Inferior parietal cortex (tissue), 1 donor: ENCODE measurements at regions not wholly inside any gene's neighbourhood (a gene's known extent, or its start where the extent isn't known, plus 50 kb on each side); places are given as distances from the start of the nearest gene placed in this dataset.

Source experiments
- DNase-seq: peaks from one replicate; pipeline ENCODE4 v3.0.0-alpha.2; 2016; ENCODE audit errors: extremely low spot score

DNA sequence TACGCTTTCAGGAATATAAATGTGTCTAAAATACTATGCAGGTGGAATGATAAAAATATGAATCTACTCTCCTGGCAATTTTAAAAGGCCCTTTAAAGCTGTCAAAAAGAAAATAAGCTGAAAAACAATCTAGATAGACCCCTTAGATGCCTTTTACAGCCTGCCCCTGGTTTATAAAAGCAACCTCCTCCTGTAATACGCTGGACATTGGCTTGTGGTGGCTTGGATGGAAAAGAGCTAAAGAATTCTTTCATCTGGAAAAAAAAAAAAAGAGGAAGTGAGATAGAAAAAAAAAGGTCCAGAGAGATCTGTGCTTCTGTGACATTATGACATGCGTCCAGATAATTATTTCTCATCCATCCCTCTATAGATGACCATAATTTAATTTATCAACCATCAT lies 115.9 kb upstream of the NRSN1 start:
- no peak for DNase-seq

DNA sequence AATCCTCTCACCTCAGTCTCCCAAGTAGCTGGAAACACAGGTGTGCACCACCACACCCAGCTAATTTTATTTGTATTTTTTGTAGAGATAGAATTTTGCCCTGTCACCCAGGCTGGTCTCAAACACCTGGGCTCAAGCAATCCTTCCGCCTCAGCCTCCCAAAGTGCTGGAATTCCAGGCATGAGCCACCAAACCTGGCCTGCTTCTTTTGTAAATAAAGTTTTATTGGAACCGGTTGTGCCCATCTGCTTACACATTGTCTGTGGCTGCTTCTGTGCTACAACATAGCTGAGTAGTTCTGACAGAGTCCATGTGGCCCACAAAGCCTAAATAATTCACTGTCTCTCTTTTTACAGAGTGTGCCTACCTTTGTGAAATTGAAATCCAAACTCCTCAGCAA lies 109.7 kb upstream of the NRSN1 start:
- no peak for DNase-seq

DNA sequence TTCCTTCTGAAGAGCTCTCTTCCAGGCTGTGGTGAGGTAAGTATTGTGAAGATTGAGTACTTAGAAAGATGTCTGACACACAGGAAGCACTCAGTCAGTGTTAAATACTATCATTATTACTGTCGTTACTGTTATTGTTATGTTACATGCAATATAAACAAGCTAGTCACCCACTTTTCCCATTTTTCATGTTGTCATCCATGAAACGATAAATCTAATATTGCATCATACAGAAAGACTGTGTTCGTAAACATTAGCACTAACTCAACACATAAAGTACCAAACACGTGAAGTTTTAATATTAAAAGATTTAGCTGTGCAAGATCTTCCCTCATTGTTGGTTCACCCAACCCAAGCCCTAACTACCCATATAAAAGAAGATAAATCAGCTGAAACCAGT lies 109.2 kb upstream of the NRSN1 start:
- no peak for DNase-seq

DNA sequence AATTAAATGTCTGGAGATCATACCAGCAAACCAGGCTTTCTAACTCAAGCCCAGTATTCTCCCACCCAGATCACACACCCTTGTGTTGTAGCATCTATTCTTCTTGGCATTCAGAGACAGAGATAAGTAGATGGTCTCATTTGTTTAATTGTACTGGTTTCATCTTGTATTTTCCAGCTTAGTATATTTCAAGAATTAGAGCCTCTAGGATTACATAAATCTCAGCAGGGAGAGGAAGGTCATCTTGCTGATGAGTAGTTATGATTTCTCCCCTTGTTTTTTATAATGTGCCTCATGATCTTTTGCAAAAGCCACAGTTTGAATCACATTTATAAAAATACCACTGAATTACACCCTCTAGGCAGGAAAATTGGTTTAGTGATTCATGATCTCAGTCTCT lies 106.6 kb upstream of the NRSN1 start:
- no peak for DNase-seq

DNA sequence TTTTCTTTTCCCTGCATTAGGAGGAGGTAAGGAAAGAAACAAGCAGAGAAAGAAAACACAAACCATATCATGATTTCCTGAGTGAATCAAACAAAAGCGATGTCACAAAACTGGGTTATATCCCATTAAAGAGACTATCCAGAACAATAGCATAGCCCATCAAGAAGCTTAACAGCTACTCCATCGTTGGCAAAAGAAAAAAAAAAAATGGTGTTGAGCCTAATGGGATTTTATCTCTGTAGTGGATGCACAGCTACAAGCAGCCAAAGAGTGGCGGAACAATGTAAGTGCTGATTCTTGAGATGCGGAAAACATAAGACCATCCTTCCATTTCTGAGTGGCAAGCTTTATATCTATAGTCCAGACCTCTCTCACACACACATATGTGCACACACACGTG lies 106.2 kb upstream of the NRSN1 start:
- DNase-seq = no peak

DNA sequence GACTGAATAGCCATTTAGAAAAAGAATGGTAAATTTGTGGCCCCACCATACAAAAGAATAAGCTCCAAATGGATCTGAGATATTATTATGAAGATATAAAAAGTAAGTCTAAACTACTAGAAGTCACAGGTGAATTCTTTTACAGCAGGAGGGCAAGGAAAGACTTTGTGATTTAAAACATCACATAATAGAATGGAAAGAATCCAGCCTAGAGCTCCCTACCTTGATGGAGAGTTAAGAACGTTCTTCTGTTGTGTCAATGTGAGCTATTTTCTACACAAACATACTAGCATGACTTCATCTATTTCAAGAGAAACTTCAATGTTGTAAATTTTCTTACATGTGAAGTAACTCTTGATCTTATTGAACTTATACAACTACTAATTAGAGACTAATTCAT lies 100.0 kb upstream of the NRSN1 start:
- no peak for DNase-seq

DNA sequence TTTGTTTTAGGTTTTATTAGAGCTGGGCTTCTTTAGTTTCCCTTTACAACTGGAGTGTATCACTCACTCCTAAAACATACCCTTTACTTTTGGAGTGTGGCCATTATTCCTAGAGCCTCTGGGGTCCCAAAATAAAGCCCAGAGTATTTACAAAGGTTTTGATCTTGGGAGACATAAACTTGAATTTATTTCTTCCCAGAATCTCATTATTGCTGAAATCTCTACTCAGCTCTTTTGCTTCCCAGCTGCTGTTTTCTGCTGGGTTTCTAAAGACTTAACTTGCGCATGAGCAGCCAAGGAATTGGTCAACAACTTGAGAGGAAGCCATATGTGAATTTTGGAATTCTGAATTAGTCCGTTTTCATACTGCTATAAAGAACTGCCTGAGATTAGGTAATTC lies 94.5 kb upstream of the NRSN1 start:
- no peak for DNase-seq

DNA sequence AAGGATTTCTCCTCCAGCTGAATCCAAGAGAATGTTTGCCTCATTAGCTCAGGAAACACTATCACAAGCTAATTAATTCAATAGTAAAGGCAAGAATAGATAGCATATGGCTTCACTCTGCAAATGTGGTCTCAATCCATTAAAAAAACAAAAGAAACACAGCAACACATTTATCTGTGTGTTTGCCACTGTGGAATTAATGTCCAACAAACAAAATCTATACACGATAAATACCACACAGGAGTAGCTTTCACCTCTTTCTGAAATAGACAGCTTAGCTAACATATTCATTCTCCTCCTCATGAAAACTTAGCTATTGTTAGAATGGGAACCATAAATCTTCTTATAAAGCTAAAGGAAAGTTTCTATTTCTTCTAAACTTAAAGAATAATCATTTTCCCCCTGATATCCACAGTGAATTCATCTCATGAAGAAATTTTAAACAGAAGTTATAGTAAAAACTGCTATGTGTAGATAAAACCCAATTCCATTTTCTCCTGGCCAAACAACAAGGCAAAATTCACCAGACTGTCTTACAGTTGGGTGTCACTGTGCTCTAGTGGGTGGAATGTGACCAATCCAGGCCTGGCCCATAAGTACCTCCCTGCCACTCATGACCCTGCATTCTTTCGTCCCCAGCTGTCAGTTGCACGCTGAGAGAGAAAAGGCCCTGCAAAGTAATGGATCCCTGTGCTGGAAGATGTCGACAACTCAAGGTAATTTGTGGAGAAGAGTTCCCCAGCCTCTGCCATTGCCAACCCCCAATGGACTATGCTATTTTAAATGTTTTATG lies 92.9 kb upstream of the NRSN1 start:
- DNase-seq = no peak

DNA sequence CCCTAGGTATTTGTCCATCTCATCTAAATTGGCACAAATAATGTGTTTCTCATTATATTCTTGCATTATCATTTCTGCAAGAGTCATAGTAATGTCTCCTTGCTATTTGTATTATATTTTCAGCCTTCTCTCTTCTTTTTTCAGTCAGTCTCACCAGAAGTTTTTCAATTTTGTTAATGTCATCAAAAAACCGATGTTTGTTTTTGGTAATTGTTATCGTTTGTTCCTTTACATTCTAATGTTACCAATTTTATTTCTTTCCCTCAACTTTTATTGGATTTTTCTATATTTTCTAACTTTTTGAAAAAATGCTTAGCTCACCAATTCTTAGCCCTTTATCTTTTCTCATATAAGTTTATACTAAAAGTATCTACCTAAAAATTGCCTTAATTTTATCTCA lies 82.2 kb upstream of the NRSN1 start:
- DNase-seq = no peak

DNA sequence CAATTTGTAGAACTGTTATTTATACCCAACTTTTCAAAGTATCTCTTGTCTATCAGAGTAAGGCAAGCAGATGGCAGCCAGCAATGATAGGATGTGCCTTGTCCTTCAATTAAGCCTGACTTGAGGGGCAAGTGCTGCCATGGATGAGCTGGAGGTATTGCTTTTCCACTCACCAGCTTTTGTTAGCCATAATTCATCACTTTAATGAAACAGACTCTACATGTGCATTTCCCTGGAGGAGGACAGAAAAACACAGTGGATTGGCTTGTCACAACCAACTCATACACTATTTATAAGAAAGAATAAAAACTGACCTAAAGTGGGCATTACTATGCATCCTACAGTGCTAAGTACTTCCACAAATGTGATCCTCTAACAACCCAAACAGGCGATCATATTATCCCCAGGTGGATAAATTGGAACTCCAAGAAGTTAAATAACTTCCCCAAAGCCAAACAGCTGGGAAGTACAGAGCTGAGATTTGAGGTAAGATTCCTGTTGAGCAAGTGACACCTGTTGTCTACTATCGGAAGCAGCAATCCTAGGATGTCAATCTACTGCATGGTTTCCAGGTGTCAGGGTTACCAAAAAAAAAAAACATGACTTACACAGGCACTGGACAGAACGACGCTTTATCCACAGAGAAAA lies 73.9 kb upstream of the NRSN1 start:
- no peak for DNase-seq

DNA sequence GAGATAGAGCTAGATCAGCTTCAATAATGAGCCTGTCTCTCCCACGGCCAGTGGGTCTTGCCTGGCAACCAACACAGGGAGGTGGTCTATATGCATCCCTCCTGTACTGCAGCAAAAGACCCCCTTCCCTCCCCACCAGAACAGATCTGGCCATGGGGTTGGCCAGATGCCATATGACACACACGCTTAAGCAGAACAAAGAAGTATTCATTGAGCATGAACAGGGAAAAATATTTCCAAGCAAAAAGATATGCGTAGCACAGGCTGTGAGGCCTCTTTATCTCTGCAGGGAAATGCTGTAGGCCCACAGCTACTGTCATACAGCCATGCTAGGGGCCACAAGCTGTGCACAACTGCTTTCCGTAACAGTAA lies 73.4 kb upstream of the NRSN1 start:
- no peak for DNase-seq

DNA sequence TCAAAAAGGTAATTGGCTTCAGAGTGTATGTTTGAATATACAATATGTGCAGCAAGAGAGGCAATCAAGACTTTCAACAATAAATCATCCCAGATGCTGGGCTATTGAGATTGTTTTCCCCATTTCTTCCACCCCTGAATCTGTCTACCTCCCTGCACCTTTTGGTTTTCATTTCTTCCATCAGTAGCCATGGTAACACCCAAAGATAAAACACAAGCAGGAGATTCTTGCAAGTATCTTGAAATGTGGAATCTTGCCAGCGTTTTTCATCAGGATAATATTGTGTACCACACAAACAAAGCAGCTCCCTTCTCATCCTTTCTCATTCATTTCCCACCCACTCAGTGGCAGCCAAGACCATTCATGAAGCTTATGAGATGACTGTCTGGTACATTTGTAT lies 73.0 kb upstream of the NRSN1 start:
- DNase-seq = no peak

DNA sequence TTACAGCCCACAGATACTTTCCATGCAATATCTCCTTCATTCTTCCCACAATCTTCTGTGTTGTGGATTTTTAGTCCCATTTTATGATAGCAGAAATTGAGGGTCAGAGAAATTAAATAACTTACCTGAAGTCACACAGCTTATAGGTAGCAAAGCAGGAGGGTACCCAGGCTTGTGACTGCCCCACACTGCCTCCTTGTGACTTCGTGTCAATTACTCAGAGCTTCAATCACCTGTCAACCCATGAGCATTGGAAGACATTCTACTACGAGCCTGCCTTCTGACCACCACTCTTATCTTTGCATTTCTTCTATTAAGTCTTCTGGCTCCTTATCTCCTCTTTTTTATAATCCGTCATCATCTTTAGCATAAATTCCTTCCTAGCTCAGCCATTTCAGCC lies 71.6 kb upstream of the NRSN1 start:
- no peak for DNase-seq

DNA sequence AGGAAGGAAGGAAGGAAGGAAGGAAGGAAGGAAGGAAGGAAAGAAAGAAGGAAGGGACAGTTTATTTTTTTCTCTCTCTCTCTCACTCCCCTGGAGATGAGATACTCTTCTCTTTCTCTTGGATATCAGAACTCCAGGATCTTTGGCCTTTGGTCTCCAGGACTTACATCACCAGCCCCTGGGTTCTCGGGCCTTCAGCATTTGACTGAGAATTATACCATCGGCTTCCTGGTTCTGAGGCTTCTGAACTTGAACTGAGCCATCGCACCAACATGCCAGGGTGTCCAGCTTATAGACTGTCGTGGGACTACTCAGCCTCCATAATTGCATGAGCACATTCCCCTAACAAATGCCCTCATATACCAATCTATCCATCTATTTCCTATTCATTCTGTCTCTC lies 69.4 kb upstream of the NRSN1 start:
- DNase-seq = no peak

DNA sequence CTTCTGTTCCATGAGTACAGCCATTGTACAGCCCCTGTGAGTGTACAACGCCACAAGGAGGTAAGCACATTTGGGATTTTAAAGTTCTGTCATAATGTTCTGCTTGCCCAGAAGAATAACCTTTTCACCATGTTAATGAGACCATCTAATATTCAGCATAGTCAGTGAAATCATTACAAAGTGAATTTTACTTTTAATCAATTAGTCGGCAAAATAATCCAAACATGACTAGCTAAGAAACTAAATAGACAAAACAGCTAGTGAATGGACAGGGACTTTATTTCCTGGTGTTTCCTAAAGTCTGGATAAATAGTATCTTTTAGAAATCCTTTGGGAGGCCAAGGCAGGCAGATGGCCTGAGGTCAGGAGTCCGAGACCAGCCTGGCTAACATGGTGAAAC lies 69.0 kb upstream of the NRSN1 start:
- no peak for DNase-seq

DNA sequence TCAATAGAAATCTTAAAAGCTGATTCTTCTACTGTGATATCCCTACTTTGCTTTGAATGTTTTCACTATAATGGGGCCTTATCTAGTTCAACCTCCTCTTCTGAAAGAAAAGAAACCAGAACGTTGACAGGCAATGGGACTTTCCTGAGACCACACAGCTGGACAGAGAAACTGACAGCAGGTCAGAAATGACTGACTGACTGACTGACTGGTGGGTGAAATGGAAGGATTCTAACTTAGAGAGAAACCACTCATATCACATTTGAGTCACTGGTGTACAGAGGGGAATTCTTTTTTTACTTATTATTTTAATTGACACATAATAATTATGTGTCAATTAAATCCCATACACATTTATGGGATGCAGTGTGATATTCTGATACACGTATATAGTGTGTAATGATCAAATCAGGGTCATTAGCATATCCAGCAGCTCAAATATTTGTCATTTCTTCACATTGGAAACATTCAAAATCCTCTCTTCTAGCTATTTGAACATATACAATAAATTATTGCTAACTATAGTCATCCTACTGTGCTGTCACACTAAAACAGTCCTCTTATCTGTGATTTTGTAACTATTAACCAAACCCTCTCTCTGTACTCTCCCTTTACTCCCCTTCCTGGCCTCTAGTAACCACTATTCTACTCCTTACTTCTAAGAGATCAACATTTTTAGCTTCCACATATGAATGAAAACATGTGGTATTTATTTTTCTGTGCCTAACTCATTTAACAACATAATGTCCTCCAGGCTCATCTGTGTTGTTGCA lies 64.8 kb upstream of the NRSN1 start:
- DNase-seq = no peak

DNA sequence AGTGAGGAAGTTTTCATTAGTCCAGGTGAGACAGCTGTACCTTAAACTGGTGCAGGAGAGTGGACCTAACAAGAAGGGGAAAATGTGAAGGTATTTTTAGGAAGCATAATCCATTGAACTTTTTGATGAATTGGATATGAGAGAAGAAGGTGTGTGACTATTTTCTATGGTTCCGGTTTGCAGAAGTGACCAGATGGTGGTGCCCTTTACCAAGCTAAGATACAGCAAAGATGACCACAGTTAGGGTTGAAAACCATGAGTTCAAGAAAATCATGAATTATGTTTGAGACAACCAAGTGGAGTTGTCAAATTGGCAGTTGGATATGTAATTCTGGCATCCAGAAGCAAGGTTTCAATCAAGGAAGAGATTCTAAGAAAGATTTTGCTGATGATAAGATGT lies 61.9 kb upstream of the NRSN1 start:
- peak; percentile 61 for DNase-seq

DNA sequence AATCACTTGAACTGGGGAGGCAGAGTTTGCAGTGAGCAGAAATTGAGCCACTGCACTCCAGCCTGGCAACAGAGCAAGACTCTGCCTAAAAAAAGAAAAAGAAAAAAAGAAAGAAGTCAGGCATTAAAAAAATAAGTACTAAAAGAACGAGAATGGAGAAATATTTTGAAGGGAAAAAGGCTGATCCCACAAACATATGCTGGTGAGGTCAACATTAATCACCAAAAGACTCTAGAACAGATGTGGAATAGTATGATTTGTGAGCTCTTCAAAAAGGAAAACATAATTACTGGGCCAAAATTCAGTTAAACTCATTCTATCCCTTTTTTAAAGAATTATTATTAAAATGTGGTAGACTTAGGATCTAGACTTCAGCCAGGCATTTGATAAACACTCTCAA lies 61.2 kb upstream of the NRSN1 start:
- DNase-seq = no peak

DNA sequence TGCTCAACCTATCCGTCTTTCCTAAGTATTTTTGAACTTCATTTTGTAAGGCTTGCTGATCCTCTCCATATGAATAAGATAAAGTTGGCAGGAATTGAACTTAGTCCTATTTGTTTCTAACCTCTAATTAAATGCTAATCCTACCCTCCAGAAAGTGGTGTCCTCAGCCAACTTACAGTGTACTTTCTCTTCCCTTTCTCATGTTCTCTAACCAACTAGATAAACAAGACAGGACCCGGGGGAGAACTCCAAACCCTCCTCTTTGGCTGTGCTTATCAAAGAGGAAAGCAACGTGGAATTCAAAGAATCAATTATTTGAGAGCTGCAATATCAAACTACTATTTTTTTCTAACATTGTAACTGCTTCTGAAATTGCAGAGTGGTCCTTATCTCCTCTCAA lies 56.5 kb upstream of the NRSN1 start:
- no peak for DNase-seq

DNA sequence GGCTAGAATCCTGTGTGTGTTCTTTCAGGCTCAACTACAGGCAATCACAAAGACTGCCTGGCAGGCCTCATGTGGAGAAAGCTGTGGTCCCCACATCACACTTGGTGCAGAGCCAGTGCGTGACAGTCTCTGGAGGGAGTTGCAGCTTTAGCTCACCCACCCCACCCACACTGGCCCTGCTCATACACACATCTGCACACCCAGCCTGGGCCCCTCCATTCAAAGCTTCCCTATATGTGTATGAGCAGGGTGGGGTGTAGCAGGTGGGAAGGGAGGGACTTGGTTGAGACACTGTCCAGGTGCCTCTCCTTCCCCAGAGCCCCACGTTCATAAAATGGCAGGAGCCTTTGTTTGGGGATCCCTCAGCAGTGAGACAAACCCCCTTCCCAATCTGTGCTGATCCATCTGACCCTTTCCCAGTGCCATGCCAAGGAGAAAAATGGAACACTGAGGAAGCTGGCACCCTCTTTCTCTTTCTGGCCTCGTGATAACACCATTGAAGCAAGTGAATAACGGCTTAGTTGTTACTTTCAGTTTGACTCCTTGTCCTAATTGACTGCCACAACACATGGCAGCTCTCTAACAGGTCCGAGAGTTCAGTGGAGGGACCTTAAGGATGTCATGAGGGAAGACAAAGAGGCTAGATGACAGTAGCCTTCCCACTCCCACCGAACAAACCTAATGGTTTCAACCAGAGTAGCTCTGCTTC lies 53.8 kb upstream of the NRSN1 start:
- no peak for DNase-seq

DNA sequence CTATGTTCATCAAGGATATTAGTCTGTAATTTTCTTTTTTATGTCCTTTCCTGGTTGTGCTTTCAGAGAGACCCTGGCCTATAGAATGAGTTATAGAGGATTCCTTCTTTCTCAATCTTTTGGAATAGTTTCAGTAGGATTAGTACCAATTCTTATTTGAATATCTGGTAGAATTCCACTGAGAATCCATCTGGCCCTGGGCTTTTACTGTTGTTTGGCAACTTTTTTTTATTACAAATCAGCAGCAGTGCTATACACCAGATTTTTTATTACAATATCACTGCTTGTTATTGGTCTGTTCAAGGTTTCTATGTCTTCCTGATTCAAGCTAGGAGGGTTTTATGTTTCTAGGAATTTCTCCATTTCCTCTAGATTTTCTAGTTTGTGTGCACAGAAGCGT lies 50.0 kb upstream of the NRSN1 start:
- no peak for DNase-seq
